Mucosa of rectum (tissue), 2 donors: ENCODE measurements at regions not wholly inside any gene's neighbourhood (a gene's known extent, or its start where the extent isn't known, plus 50 kb on each side); places are given as distances from the start of the nearest gene placed in this dataset.

Source experiments
- H3K27ac ChIP-seq, 2 donors: one replicate each; pipeline ENCODE4 v1.7.0; 2013; ENCODE audit warnings: inconsistent platforms in 2 of 2, low read depth in 2 of 2, low read length in 2 of 2
- H3K27me3 ChIP-seq, 2 donors: one replicate each; pipeline ENCODE4 v1.7.0; 2013; ENCODE audit warnings: low read length in 2 of 2; ENCODE audit not compliant: control insufficient read depth in 2 of 2, insufficient read depth in 2 of 2
- H3K36me3 ChIP-seq, 2 donors: one replicate each; pipeline ENCODE4 v1.7.0; 2013; ENCODE audit warnings: low read length in 2 of 2; ENCODE audit not compliant: control insufficient read depth in 2 of 2, insufficient read depth in 2 of 2
- H3K4me1 ChIP-seq, 2 donors: one replicate each; pipeline ENCODE4 v1.7.0; 2013; ENCODE audit warnings: low read length in 2 of 2, mild to moderate bottlenecking in 1 of 2; ENCODE audit not compliant: control insufficient read depth in 2 of 2, insufficient read depth in 2 of 2
- H3K4me3 ChIP-seq, 2 donors: one replicate each; pipeline ENCODE4 v1.7.0; 2013; ENCODE audit warnings: low read length in 2 of 2
- H3K9ac ChIP-seq, 2 donors: one replicate each; pipeline ENCODE4 v1.7.0; 2013; ENCODE audit warnings: low read length in 2 of 2, low read depth in 1 of 2, mild to moderate bottlenecking in 1 of 2
- H3K9me3 ChIP-seq, 2 donors: one replicate each; pipeline ENCODE4 v1.7.0; 2013; ENCODE audit warnings: low read length in 2 of 2; ENCODE audit not compliant: control insufficient read depth in 2 of 2
- donor health status: healthy.
- donor health status: Normal muscosa, but diverticular disease.

GRCh38 chr13:67292886-67293285, 62.8 kb upstream of the PCDH9 start:
- no peaks in the 10 kb centered on the region for H3K27me3 ChIP-seq
- no peak overlapping the region for H3K9ac ChIP-seq
- no peaks in the 10 kb centered on the region for H3K9me3 ChIP-seq
- no peak overlapping the region for H3K4me3 ChIP-seq
- no peaks in the 10 kb centered on the region for H3K4me1 ChIP-seq
- no peak overlapping the region for H3K27ac ChIP-seq
- H3K36me3 ChIP-seq = no peaks in the 10 kb centered on the region

- H3K9ac ChIP-seq = no peak overlapping the region
- H3K27ac ChIP-seq = no peak overlapping the region
- no peaks in the 10 kb centered on the region for H3K4me1 ChIP-seq
- no peaks in the 10 kb centered on the region for H3K9me3 ChIP-seq
- no peaks in the 10 kb centered on the region for H3K36me3 ChIP-seq
- no peak overlapping the region for H3K4me3 ChIP-seq
- H3K27me3 ChIP-seq = no peaks in the 10 kb centered on the region
Observed at GRCh38 chr13:67285611-67286010, 55.5 kb upstream of the PCDH9 start.

- Histone ChIP-seq H3K9me3 (no peaks in the 10 kb centered on the region), H3K9ac (no peak overlapping the region), H3K27me3 (no peaks in the 10 kb centered on the region), H3K36me3 (no peaks in the 10 kb centered on the region), H3K4me1 (no peaks in the 10 kb centered on the region), H3K27ac (no peak overlapping the region), H3K4me3 (no peak overlapping the region)
Observed at GRCh38 chr13:67283637-67284036, 53.5 kb upstream of the PCDH9 start.

DNA sequence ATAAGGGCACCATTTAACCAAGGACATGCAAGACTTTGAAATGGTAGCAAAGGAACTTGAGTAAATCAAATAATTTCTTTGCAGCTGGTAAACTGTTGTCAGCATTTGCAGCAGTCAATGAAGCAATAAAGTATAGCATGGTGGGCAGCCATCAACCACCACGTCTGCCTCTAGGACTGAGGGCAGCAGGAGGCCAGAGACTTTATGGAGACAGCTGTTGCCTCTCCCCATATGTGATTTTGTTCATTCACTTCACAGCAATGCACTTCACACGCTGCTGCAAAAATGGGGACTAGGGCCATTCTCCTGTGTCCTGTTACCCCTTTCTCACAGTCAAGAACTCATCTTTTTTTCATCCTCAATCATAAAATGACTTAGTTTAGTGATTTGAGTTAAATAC, 51.3 kb upstream of the PCDH9 start:
- H3K4me1 ChIP-seq = no peaks in the 10 kb centered on the region
- no peaks in the 10 kb centered on the region for H3K36me3 ChIP-seq
- no peaks in the 10 kb centered on the region for H3K9me3 ChIP-seq
- H3K9ac ChIP-seq = no peak overlapping the region
- no peak overlapping the region for H3K4me3 ChIP-seq
- H3K27ac ChIP-seq = no peak overlapping the region
- no peaks in the 10 kb centered on the region for H3K27me3 ChIP-seq
